Tibial nerve (tissue), 4 donors: ENCODE measurements at regions not wholly inside any gene's neighbourhood (a gene's known extent, or its start where the extent isn't known, plus 50 kb on each side); places are given as distances from the start of the nearest gene placed in this dataset.

Experiments
- CTCF ChIP-seq, 5 experiments: fragments of 200-600 bp in 3 of 5; fragments of 450-650 bp in 2 of 5; sonication (generic) in 3 of 5; IDR thresholded peaks; one replicate each; pipeline ENCODE4 v1.5.1; 2016 to 2019; ENCODE audit warnings: antibody characterized with exemption in 5 of 5, mild to moderate bottlenecking in 3 of 5, moderate library complexity in 2 of 5
- EP300 ChIP-seq, 2 donors: sonication (generic); formaldehyde crosslinking; IDR thresholded peaks; one replicate each; pipeline ENCODE4 v1.6.1; 2017; ENCODE audit warnings: antibody characterized with exemption in 2 of 2, mild to moderate bottlenecking in 1 of 2
- POLR2A ChIP-seq, 2 donors: fragments of 450-650 bp; IDR thresholded peaks; one replicate each; pipeline ENCODE4 v1.6.1; 2017; ENCODE audit warnings: antibody characterized with exemption in 2 of 2, mild to moderate bottlenecking in 2 of 2, moderate library complexity in 2 of 2

- TF ChIP-seq CTCF (IDR thresholded peaks at IDR 0.05) (no peak), EP300 (IDR thresholded peaks at IDR 0.05) (no peak), POLR2A (IDR thresholded peaks at IDR 0.05) (no peak)
Measured at GRCh38 chr5:57833489-57833888, 350.9 kb upstream of the ACTBL2 start.
